Activated naive CD8-positive, alpha-beta T cell (primary cell): ENCODE measurements at regions not wholly inside any gene's neighbourhood (a gene's known extent, or its start where the extent isn't known, plus 50 kb on each side); places are given as distances from the start of the nearest gene placed in this dataset.
"Not testable (repeated sequence)": the region's sequence is repeated elsewhere in the genome, so short reads cannot be mapped to it uniquely, and the experiment has no call there.

ENCODE experiments used
- H3K27ac Mint-ChIP-seq: one replicate; pipeline ENCODE4 v1.8.0; 2021; ENCODE audit warnings: mixed read lengths
- H3K27me3 Mint-ChIP-seq: one replicate; pipeline ENCODE4 v1.8.0; 2021; ENCODE audit warnings: mixed read lengths
- H3K36me3 Mint-ChIP-seq: one replicate; pipeline ENCODE4 v1.8.0; 2021; ENCODE audit warnings: mixed read lengths
- H3K4me1 Mint-ChIP-seq: one replicate; pipeline ENCODE4 v1.8.0; 2021; ENCODE audit warnings: low read depth, mixed read lengths
- H3K4me3 Mint-ChIP-seq: one replicate; pipeline ENCODE4 v1.8.0; 2021; ENCODE audit warnings: mild to moderate bottlenecking, mixed read lengths
- H3K9me3 Mint-ChIP-seq: one replicate; pipeline ENCODE4 v1.8.0; 2021; ENCODE audit warnings: low read depth, mixed read lengths

GRCh38 chr1:187577610-187578009 is 748.9 kb downstream of the PLA2G4A start:
- no peak overlapping the region for H3K27ac Mint-ChIP-seq
- peaks cover 4% of the 10 kb centered on the region for H3K9me3 Mint-ChIP-seq
- H3K27me3 Mint-ChIP-seq = no peaks in the 10 kb centered on the region
- no peaks in the 10 kb centered on the region for H3K36me3 Mint-ChIP-seq
- H3K4me3 Mint-ChIP-seq = no peak overlapping the region
- H3K4me1 Mint-ChIP-seq = no peaks in the 10 kb centered on the region

GRCh38 chr1:187588917-187589316 is 760.2 kb downstream of the PLA2G4A start:
- H3K4me1 Mint-ChIP-seq = no peaks in the 10 kb centered on the region
- H3K9me3 Mint-ChIP-seq = peaks cover 7% of the 10 kb centered on the region
- H3K4me3 Mint-ChIP-seq = no peak overlapping the region
- no peaks in the 10 kb centered on the region for H3K36me3 Mint-ChIP-seq
- no peaks in the 10 kb centered on the region for H3K27me3 Mint-ChIP-seq
- no peak overlapping the region for H3K27ac Mint-ChIP-seq

GRCh38 chr1:187605736-187606135 is 777.0 kb downstream of the PLA2G4A start:
- Mint-ChIP-seq H3K4me3 (no peak overlapping the region), H3K4me1 (no peaks in the 10 kb centered on the region), H3K27me3 (no peaks in the 10 kb centered on the region), H3K27ac (no peak overlapping the region), H3K36me3 (no peaks in the 10 kb centered on the region), H3K9me3 (peaks cover 3% of the 10 kb centered on the region)

GRCh38 chr1:187615853-187616735 is 787.3 kb downstream of the PLA2G4A start:
- H3K4me1 Mint-ChIP-seq, H3K27ac Mint-ChIP-seq, H3K4me3 Mint-ChIP-seq, H3K27me3 Mint-ChIP-seq, H3K36me3 Mint-ChIP-seq: not testable (repeated sequence)
- H3K9me3 Mint-ChIP-seq = peaks cover 14% of the 10 kb centered on the region

GRCh38 chr1:187616830-187617229 is 788.1 kb downstream of the PLA2G4A start:
- not testable (repeated sequence) for H3K36me3 Mint-ChIP-seq, H3K4me3 Mint-ChIP-seq, H3K27me3 Mint-ChIP-seq, H3K27ac Mint-ChIP-seq, H3K9me3 Mint-ChIP-seq, H3K4me1 Mint-ChIP-seq

GRCh38 chr1:187617776-187618175 is 789.0 kb downstream of the PLA2G4A start:
- peaks cover 10% of the 10 kb centered on the region for H3K9me3 Mint-ChIP-seq
- no peaks in the 10 kb centered on the region for H3K4me1 Mint-ChIP-seq
- no peak overlapping the region for H3K4me3 Mint-ChIP-seq
- H3K27me3 Mint-ChIP-seq = no peaks in the 10 kb centered on the region
- no peak overlapping the region for H3K27ac Mint-ChIP-seq
- no peaks in the 10 kb centered on the region for H3K36me3 Mint-ChIP-seq

GRCh38 chr1:187619175-187619574 is 790.4 kb downstream of the PLA2G4A start:
- H3K36me3 Mint-ChIP-seq = no peaks in the 10 kb centered on the region
- H3K4me3 Mint-ChIP-seq = no peak overlapping the region
- no peak overlapping the region for H3K27ac Mint-ChIP-seq
- peaks cover 10% of the 10 kb centered on the region for H3K9me3 Mint-ChIP-seq
- no peaks in the 10 kb centered on the region for H3K4me1 Mint-ChIP-seq
- no peaks in the 10 kb centered on the region for H3K27me3 Mint-ChIP-seq

- Mint-ChIP-seq H3K4me1 (no peaks in the 10 kb centered on the region), H3K4me3 (no peak overlapping the region), H3K27ac (no peak overlapping the region), H3K27me3 (no peaks in the 10 kb centered on the region), H3K9me3 (peaks cover 10% of the 10 kb centered on the region), H3K36me3 (no peaks in the 10 kb centered on the region)
Observed at GRCh38 chr1:187621951-187622350, 793.2 kb downstream of the PLA2G4A start.

- Mint-ChIP-seq H3K4me3 (no peak overlapping the region), H3K36me3 (no peaks in the 10 kb centered on the region), H3K4me1 (no peaks in the 10 kb centered on the region), H3K9me3 (peaks cover 10% of the 10 kb centered on the region), H3K27ac (no peak overlapping the region), H3K27me3 (no peaks in the 10 kb centered on the region)
Observed at GRCh38 chr1:187622545-187622944, 793.8 kb downstream of the PLA2G4A start.

GRCh38 chr1:187624812-187625545 is 796.2 kb downstream of the PLA2G4A start:
- Mint-ChIP-seq H3K4me1 (no peaks in the 10 kb centered on the region), H3K4me3 (no peak overlapping the region), H3K9me3 (peaks cover 2% of the 10 kb centered on the region), H3K27me3 (no peaks in the 10 kb centered on the region), H3K27ac (no peak overlapping the region), H3K36me3 (no peaks in the 10 kb centered on the region)

GRCh38 chr1:187626056-187626455 is 797.3 kb downstream of the PLA2G4A start:
- H3K27ac Mint-ChIP-seq = no peak overlapping the region
- no peak overlapping the region for H3K4me3 Mint-ChIP-seq
- H3K4me1 Mint-ChIP-seq = no peaks in the 10 kb centered on the region
- H3K27me3 Mint-ChIP-seq = no peaks in the 10 kb centered on the region
- peaks cover 10% of the 10 kb centered on the region for H3K9me3 Mint-ChIP-seq
- H3K36me3 Mint-ChIP-seq = no peaks in the 10 kb centered on the region

GRCh38 chr1:187627516-187627915 is 798.8 kb downstream of the PLA2G4A start:
- H3K9me3 Mint-ChIP-seq = peaks cover 16% of the 10 kb centered on the region
- H3K36me3 Mint-ChIP-seq = no peaks in the 10 kb centered on the region
- H3K27ac Mint-ChIP-seq = no peak overlapping the region
- H3K4me1 Mint-ChIP-seq = no peaks in the 10 kb centered on the region
- H3K4me3 Mint-ChIP-seq = no peak overlapping the region
- no peaks in the 10 kb centered on the region for H3K27me3 Mint-ChIP-seq

GRCh38 chr1:187629075-187629474 is 800.3 kb downstream of the PLA2G4A start:
- Mint-ChIP-seq H3K27ac (no peak overlapping the region), H3K27me3 (no peaks in the 10 kb centered on the region), H3K36me3 (no peaks in the 10 kb centered on the region), H3K4me3 (no peak overlapping the region), H3K9me3 (peaks cover 16% of the 10 kb centered on the region), H3K4me1 (no peaks in the 10 kb centered on the region)

- H3K27ac Mint-ChIP-seq = no peak overlapping the region
- peaks cover 16% of the 10 kb centered on the region for H3K9me3 Mint-ChIP-seq
- H3K4me1 Mint-ChIP-seq = no peaks in the 10 kb centered on the region
- no peaks in the 10 kb centered on the region for H3K27me3 Mint-ChIP-seq
- no peaks in the 10 kb centered on the region for H3K36me3 Mint-ChIP-seq
- no peak overlapping the region for H3K4me3 Mint-ChIP-seq
Observed at GRCh38 chr1:187630653-187631380, 802.1 kb downstream of the PLA2G4A start.

- H3K9me3 Mint-ChIP-seq = peaks cover 16% of the 10 kb centered on the region
- no peaks in the 10 kb centered on the region for H3K4me1 Mint-ChIP-seq
- H3K4me3 Mint-ChIP-seq = no peak overlapping the region
- H3K27me3 Mint-ChIP-seq = no peaks in the 10 kb centered on the region
- H3K36me3 Mint-ChIP-seq = no peaks in the 10 kb centered on the region
- no peak overlapping the region for H3K27ac Mint-ChIP-seq
Observed at GRCh38 chr1:187631381-187631675, 802.6 kb downstream of the PLA2G4A start.
